ENCODE measurements at regions not wholly inside any gene's neighbourhood (a gene's known extent, or its start where the extent isn't known, plus 50 kb on each side); places are given as distances from the start of the nearest gene placed in this dataset.

DNA sequence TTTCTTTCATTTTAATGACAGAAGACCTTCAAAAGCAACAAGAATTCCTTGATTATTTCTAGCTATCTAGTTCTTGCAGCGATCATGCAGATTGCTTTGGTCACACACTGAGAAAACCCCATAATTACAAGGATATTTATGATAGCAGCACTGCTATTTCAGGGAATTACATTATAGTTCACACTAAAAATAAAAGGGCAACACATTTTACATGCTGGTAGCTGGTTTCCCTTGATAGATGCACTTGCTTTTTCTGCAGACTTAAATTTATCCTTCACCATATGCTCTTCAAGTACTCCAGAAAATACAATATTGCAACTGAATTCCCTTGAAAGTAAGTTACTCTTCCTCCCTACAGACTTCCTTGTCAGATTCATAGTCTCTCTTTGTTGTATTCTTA lies 751.1 kb downstream of the CCDC85A start:
- no peaks in the 10 kb centered on the region for H3K36me3 Mint-ChIP-seq
- H3K27me3 Mint-ChIP-seq (ENCODE audit: low read depth): no peaks in the 10 kb centered on the region

DNA sequence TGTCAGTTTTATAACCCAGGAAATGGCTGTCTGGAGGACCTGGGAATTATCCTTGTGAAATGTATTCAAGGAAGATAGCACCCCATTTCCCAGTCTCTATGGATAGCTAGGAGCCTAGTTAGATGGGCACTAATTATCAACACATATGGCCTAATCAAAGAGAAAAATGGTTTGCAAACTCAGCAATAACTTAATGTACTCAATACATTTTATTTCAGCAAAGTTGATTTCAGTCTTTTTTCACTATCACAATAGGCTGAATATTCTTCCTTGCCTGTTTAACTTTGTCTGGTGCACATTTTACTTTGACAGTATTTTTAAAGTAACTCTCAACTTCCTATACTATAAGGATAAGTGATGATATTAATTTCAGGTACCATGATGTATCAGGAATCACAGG lies 756.3 kb downstream of the CCDC85A start:
- H3K9me3 Mint-ChIP-seq: peaks cover 4% of the 10 kb centered on the region
- DNase-seq (ENCODE audit: low spot score in 2 of 2, unreplicated experiment in 2 of 2): no peak
- peaks cover 1% of the 10 kb centered on the region for H3K27me3 Mint-ChIP-seq (ENCODE audit: low read depth)
- no peaks in the 10 kb centered on the region for H3K36me3 Mint-ChIP-seq
- H3K4me1 Mint-ChIP-seq: no peaks in the 10 kb centered on the region
- no peak overlapping the region for H3K27ac Mint-ChIP-seq
- H3K4me3 Mint-ChIP-seq: no peak overlapping the region
- TF ChIP-seq, protein P1, sequence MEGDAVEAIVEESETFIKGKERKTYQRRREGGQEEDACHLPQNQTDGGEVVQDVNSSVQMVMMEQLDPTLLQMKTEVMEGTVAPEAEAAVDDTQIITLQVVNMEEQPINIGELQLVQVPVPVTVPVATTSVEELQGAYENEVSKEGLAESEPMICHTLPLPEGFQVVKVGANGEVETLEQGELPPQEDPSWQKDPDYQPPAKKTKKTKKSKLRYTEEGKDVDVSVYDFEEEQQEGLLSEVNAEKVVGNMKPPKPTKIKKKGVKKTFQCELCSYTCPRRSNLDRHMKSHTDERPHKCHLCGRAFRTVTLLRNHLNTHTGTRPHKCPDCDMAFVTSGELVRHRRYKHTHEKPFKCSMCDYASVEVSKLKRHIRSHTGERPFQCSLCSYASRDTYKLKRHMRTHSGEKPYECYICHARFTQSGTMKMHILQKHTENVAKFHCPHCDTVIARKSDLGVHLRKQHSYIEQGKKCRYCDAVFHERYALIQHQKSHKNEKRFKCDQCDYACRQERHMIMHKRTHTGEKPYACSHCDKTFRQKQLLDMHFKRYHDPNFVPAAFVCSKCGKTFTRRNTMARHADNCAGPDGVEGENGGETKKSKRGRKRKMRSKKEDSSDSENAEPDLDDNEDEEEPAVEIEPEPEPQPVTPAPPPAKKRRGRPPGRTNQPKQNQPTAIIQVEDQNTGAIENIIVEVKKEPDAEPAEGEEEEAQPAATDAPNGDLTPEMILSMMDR (IDR thresholded peaks at IDR 0.05; ENCODE audit: unreplicated experiment): no peak

More for the DNA sequence above, 751.1 kb downstream of the CCDC85A start:
- no peak for DNase-seq (ENCODE audit: low spot score in 2 of 2, unreplicated experiment in 2 of 2)
- H3K27ac Mint-ChIP-seq: no peak overlapping the region
- TF ChIP-seq, protein P1 (IDR thresholded peaks at IDR 0.05; ENCODE audit: unreplicated experiment): no peak
- H3K4me3 Mint-ChIP-seq: no peak overlapping the region
- H3K9me3 Mint-ChIP-seq: no peaks in the 10 kb centered on the region
- H3K4me1 Mint-ChIP-seq: no peaks in the 10 kb centered on the region

DNA sequence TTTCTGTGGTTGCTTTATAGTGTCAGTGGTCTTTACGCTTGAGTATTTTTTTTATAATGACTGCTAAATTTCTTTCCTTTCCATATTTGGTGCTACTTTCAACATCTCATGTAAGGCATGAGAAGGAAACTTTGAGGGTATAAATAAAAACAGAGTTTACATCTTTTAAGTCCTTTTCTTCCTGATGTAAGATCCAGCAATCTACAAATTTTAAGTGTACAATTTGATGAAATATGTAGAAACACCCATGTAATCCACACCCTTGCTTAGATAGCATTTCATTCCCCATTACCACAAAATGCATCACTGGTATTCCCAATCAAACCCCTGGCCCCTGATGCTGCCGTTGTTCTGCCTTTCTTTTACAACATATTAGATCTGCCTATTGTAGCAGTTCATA lies 769.1 kb downstream of the CCDC85A start:
- H3K9me3 Mint-ChIP-seq: peaks cover 33% of the 10 kb centered on the region
- no peaks in the 10 kb centered on the region for H3K27me3 Mint-ChIP-seq (ENCODE audit: low read depth)
- no peak overlapping the region for H3K27ac Mint-ChIP-seq
- no peaks in the 10 kb centered on the region for H3K4me1 Mint-ChIP-seq
- no peak overlapping the region for H3K4me3 Mint-ChIP-seq
- no peak for DNase-seq (ENCODE audit: low spot score in 2 of 2, unreplicated experiment in 2 of 2)
- TF ChIP-seq, protein P1 (IDR thresholded peaks at IDR 0.05; ENCODE audit: unreplicated experiment): no peak
- no peaks in the 10 kb centered on the region for H3K36me3 Mint-ChIP-seq

DNA sequence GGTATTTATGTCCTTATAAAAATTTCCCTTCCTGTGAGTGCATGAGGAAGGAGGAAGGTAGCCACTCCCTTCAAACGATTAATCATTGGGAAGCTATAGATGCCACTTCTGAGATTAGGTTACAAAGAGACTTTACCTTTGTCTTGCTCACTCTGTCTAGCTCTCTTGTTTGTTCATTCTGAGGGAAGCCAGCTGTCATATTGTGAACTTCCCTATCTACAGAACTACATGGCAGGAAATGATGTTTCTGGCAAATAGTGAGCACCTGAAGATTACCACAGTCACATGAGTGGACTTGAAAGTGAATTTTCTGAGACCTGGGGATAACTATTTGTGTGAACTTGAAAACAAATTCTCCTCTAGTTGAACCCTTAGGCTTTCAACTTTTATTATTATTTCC lies 776.8 kb downstream of the CCDC85A start:
- no peak overlapping the region for H3K27ac Mint-ChIP-seq

DNA sequence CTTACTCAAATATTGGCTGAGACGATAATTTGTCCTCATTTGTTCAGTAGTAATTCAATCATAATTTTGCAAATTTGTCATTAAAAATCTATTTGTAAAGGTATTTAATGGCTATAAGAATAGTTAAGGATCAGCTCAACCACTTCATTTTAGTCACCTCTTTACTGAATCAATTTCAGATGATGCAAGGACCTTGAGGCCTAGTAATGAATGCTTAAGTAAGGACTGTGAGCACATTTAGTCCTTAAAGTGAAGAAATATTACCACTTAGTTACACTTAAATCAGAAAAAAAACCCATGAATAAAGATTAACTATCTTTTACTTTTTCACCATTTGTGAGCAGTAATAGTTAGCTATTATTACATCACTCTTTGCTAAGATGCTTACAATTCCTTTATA lies 778.9 kb downstream of the CCDC85A start:
- DNase-seq (ENCODE audit: low spot score in 2 of 2, unreplicated experiment in 2 of 2): no peak
- H3K4me1 Mint-ChIP-seq: no peaks in the 10 kb centered on the region
- H3K9me3 Mint-ChIP-seq: peaks cover 35% of the 10 kb centered on the region
- TF ChIP-seq, protein P1 (IDR thresholded peaks at IDR 0.05; ENCODE audit: unreplicated experiment): no peak
- no peaks in the 10 kb centered on the region for H3K36me3 Mint-ChIP-seq
- H3K27ac Mint-ChIP-seq: no peak overlapping the region
- H3K4me3 Mint-ChIP-seq: no peak overlapping the region
- H3K27me3 Mint-ChIP-seq (ENCODE audit: low read depth): no peaks in the 10 kb centered on the region

More for the DNA sequence above, 776.8 kb downstream of the CCDC85A start:
- no peak overlapping the region for H3K4me3 Mint-ChIP-seq
- no peaks in the 10 kb centered on the region for H3K36me3 Mint-ChIP-seq
- no peaks in the 10 kb centered on the region for H3K4me1 Mint-ChIP-seq
- peaks cover 46% of the 10 kb centered on the region for H3K9me3 Mint-ChIP-seq
- TF ChIP-seq, protein P1 (IDR thresholded peaks at IDR 0.05; ENCODE audit: unreplicated experiment): no peak
- no peak for DNase-seq (ENCODE audit: low spot score in 2 of 2, unreplicated experiment in 2 of 2)
- H3K27me3 Mint-ChIP-seq (ENCODE audit: low read depth): no peaks in the 10 kb centered on the region

DNA sequence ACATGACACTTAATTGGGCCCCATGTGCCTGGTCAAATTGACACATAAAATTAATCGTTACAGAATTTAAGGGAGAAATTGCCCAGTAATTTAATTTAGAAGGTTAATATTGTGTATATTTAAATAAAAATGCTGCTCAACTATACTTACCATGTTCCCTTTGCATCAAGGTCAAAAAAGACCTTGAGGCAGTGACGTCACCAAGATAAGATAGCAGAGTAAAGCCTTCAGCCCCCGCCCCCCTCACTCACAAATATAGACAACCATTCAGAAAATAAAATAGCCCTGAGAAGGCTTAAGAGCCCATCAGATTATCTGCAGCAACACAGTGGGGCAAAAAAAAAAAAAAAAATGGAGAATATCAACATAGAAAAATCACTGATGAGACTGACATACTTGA lies 785.7 kb downstream of the CCDC85A start:
- TF ChIP-seq, protein P1 (IDR thresholded peaks at IDR 0.05; ENCODE audit: unreplicated experiment): no peak
- Mint-ChIP-seq H3K4me1 (no peaks in the 10 kb centered on the region), H3K27me3 (ENCODE audit: low read depth) (no peaks in the 10 kb centered on the region), H3K27ac (no peak overlapping the region), H3K9me3 (peaks cover 44% of the 10 kb centered on the region), H3K4me3 (no peak overlapping the region), H3K36me3 (no peaks in the 10 kb centered on the region)
- DNase-seq (ENCODE audit: low spot score in 2 of 2, unreplicated experiment in 2 of 2): no peak
